RCC 7860 (cell line): ENCODE measurements at regions not wholly inside any gene's neighbourhood (a gene's known extent, or its start where the extent isn't known, plus 50 kb on each side); places are given as distances from the start of the nearest gene placed in this dataset.

ENCODE experiments used
- DNase-seq: peaks from one replicate; pipeline ENCODE4 v3.0.0-alpha.2; 2015; ENCODE audit warnings: low spot score
- FAIRE-seq: peaks from 2 replicates; lab custom pipeline; 2012; peaks lifted over from hg19 to GRCh38; lab: Jason Lieb, UNC

- no peak for DNase-seq
Observed at GRCh38 chr2:8541223-8541622, 140.6 kb upstream of the ID2 start.

DNA sequence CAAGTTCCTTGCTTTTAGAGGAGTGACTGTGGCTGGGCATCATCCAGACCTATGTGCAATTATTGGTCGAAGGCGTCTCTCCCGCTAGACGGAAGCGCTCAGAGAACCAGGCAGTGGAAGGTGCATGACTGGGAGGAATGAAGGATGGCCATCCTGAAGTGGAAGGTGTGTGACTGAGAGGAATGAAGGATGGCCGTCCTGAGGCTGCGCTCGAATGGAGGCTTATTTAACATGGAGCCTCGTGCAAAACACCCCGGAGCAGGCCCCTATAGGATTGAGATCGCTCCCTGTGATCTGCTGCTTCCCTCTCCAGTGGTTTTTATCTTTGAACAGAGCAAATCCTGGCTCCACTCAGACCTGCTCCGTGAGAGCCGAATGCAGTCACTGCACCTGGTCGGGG lies 140.2 kb upstream of the ID2 start:
- DNase-seq (no peak), FAIRE-seq (no peak)

More at GRCh38 chr2:8541223-8541622, 140.6 kb upstream of the ID2 start:
- FAIRE-seq: no peak

GRCh38 chr2:8542381-8543059 lies 139.3 kb upstream of the ID2 start:
- FAIRE-seq: no peak
- no peak for DNase-seq

- no peak for FAIRE-seq
- DNase-seq: no peak
Observed at GRCh38 chr2:8543060-8543382, 138.8 kb upstream of the ID2 start.

DNA sequence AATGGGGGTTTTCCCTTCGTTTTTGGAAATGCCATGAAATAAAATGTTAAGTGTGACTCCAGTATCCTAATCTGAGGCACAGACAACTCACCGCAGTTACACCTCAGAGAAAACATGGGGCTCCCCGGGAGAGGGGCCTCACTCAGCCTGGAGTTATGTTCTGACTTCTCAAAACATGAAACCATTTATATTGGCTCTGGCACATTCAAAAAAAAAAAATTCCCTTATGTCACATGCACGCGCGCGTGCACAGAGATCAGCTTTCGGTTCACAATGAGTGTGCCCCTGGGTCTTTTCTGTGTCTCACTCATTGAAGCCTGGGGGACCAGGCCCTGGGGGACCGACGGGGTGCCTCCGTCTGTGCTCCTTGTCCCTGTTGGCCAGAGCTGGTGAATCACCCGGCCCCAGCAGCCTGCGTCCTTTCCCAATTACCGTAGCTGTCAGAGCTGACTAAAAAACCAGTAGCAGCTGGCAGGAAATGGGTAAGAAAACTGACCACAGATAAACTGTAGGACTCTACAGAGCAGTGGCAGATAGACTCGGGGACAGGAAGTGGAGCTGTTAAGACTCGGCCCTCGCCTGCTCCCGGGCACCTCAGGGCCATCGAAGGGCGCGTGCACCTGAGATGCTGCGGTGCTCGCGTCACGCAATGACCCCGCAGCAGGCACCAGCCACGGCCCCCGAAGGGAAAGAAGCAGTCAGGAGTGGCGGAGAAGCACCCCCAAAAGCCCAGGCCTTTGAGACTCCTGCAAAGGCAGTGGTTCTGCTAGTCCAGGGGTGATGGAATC lies 138.3 kb upstream of the ID2 start:
- peak; percentile 90 for DNase-seq
- FAIRE-seq: peak; percentile 88

- DNase-seq (no peak), FAIRE-seq (no peak)
Observed at GRCh38 chr2:8544171-8544785, 137.6 kb upstream of the ID2 start.

- no peak for FAIRE-seq
- peak; percentile 59 for DNase-seq
Observed at GRCh38 chr2:8544786-8545694, 136.8 kb upstream of the ID2 start.

DNA sequence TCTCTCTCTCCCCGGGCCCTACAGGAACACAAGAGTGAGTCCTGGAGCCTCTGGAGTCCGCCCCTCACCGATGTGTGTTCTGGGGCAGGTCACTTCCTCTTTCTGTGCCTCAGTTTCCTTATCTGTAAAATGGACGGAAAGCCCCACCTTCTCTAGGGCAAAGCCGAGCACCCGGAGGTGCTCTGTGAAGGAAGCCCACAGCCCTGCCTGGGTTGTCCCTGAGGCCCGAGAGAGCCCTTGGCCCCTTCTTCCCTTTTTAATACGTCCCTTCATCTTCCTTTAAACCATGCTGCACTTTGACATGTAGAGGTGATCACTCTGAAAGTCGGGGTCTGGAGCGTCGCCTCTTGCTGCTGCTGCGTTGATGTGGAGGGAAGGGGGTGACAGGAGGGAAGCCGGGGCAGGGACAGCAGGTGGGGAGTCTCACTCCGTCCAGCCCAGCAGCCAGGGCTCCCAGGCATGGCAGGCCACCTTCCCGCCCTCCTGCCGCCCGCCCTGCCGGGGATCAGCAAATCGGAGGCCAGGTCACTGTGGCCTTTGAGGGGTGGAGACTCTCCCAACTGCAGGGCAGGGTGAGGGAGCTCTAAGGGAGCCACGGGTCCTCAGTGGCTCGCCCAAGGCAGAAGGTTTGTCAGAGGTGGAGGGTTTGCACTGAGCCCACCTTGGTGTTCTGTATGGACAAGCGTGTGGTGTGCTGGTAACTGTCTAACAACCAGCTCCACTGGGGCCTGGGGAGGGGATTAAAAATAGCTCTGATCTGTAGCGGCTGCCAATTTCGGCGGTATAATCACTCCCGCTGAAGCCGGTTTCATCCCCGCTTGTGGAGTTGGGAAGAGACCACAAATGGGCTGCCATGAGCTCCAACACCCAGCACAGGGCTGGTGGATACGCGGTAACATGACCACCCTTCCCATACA lies 135.9 kb upstream of the ID2 start:
- FAIRE-seq: no peak
- DNase-seq: no peak

DNA sequence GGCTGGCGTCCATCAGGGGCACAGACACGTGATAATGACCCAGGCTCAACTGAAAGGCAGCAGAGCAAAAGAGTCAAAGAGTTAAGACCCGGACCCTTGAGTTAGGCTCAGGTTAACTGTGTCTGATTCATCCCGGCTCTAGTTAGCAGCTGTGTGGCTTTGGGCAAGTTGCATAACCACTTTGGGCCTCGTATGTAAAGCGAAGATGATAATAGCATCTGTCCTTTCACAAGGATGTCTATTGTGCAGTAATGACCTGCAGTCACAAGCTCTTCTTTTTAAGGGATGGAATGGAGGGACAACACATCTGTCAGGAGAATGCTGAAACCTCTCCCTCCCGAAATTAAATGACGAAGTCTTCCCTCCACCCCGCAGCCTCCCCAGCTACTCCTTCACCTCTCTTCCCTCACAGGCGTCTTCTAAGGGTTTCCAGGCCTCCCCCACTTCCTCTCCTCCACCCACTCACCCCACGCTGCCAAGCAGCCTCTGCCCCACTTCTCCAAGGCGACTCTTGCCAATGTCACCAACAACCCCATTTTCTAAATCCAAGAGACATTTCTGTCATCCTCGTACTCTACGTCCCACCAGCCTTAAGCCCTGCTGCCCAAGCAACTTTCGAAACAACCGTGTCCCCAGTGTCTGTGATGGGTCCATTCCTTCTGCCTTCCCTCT lies 135.1 kb upstream of the ID2 start:
- FAIRE-seq (no peak), DNase-seq (no peak)

DNA sequence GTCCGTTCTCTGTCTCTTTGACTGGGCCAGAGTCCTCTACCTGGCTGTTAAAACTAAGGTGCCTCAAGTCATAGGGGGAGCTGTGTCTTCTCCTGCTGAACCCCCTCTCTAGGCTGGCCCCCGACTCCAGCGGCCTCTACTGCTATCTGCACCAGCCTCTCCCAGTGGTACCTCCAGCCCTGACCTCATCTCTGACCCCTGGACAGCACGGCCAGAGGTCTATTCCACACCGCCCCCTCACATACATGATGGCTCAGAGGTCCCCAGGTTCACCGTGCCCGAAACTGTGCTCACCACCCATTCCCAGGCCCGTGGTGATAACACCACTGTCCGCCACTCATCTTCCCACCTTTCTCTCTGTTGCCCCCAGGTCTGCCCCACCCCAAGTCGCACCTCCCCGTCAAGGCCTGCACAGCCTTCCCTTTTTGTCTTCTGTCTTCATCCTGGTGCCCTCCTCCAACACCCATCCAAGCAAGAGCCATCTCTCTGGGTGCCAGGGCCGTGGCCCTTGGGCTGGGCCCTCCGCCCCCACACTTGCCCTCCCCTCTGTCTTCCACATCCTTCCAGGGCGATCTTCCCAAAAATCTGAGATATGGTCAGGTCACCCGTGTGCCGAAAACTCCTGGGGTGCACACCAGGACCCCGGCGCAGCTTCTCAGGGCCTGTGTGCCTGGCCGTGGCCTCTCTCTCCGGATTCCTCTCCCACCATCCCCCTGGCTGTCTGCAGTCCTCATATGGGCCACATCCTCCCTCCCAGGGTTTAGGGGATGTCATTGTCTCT lies 134.4 kb upstream of the ID2 start:
- DNase-seq: no peak

DNA sequence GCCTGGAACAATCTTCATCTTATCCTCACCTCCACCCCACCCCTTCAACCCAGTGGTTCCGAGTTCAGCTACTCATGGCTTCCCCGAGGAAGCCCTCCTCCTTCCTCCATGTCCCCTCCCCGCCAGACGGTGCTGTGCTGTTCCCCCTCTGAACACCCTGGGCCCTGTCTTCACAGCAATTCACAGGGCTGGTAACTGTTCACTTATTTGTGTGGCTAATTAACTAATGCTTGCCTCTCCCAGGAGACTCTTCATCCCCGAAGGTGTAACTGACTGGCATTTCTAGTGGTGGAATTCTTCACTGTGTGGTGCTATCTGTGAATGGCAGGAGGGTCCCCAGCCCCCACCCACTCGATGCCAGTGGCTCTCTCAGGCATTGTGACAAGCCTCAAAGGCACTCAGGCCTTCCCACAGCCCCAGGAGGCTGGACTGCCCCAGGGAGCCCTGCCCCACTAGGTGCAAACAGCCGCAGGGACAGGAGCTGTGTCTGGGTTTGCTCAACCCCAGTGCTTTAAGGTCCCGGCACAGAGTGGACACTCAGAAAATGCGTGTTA lies 133.7 kb upstream of the ID2 start:
- FAIRE-seq: no peak
- no peak for DNase-seq

More for the DNA sequence above, 134.4 kb upstream of the ID2 start:
- FAIRE-seq: no peak

GRCh38 chr2:8548619-8549150 lies 133.2 kb upstream of the ID2 start:
- FAIRE-seq: no peak
- no peak for DNase-seq

DNA sequence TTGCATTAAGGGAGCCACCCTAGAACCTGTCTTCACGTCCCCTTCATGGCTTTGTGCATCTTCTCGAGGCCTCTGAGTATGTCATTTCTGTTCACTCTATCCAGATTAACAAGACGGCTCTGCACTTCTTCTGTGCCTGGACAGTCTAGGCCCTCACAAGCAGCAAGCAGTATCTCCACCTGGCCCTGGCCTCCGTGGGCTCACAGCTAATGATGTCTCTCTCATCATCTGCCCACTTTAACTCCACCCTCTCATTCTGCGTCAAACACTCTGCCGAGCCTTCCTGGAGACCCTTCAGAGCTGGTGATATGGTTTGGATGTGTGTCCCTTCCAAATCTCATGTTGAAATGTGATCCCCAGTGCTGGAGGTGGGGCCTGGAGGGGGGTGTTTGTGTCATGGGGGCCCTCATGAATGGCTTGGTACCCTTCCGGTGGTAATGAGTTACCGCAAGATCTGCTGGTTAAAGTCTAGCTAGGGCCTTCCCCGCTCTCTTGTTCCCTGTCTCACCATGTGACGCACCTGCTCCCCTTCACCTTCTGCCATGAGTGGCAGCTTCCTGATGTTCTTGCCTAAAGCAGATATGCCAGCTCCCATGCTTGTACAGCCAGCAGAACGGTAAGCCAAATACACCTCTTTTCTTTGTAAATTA lies 132.5 kb upstream of the ID2 start:
- DNase-seq: no peak
- FAIRE-seq: no peak

DNA sequence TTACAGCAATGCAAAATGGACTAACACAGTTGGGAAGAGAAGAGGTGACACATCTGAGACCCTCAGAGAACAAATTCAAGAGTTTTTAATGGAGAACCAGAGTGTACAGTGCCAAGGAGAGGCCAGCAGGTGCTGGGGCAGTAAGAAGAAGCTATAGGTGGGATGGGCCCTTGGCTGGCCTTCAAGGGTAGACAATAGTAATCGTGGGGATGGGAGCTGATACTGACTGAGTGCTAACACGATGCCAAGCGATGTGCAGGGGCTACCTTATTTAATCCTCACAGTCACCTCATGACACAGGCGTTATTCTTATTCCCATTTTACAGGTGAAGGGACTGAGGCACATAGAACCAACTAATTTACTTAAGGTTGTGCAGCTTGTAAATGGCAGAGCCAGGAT lies 131.9 kb upstream of the ID2 start:
- no peak for DNase-seq
- FAIRE-seq: no peak

DNA sequence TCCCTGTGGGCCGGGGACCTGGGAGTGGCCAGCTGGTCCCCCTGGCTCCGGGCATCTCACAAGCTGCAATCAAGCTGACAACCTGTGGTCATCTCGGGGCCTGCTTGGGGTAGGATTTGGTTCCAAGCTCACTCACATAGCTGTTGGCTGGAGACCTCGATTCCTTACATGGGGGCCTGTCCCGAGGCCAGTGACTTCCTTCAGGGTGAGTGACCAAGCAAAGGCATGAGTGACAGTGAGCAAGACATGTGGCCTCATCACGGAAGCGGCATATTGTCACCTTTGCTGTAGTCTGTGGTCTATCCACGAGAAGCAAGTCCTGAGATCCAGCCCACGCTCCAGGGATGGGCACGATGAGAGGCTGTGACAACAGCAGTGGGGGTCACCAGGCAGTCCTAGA lies 131.4 kb upstream of the ID2 start:
- DNase-seq (no peak), FAIRE-seq (no peak)

GRCh38 chr2:8550937-8551621 lies 130.8 kb upstream of the ID2 start:
- no peak for FAIRE-seq

DNA sequence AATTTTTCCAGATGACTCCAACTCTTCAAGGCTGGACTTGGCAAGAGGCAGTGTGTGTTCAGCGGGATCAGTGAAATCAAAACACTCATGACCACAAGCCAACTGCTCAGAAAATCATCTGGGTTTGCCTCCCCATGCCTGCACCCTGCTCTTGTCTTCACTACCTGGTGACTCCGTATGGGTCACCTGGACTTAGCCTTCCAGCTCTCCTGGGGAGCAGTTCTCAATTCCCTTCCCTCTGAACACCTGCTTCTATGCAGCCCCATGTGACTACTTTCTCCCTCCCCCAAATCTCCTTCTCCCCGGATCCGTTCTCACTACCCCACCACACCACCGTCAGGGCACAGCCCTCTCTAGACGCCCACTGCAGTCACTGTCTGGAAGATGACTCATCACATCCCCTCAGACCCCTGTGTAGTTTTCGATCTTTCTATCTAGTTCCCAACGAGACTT lies 130.2 kb upstream of the ID2 start:
- FAIRE-seq: no peak
- DNase-seq: no peak

More at GRCh38 chr2:8550937-8551621, 130.8 kb upstream of the ID2 start:
- DNase-seq: no peak
